Tibial nerve (tissue), 4 donors: ENCODE measurements at regions not wholly inside any gene's neighbourhood (a gene's known extent, or its start where the extent isn't known, plus 50 kb on each side); places are given as distances from the start of the nearest gene placed in this dataset.

Experiments
- DNase-seq, 2 donors: peaks; one replicate each; pipeline ENCODE4 v3.0.0-alpha.2; 2019; ENCODE audit warnings: low spot score in 2 of 2
- H3K27ac ChIP-seq, 4 donors: fragments of 200-600 bp; sonication (generic) in 3 of 4; one replicate each; pipeline ENCODE4 v1.5.1; 2017 to 2019; ENCODE audit warnings: mild to moderate bottlenecking in 1 of 4
- H3K27me3 ChIP-seq, 2 donors: fragments of 200-600 bp; sonication (generic) in 1 of 2; one replicate each; pipeline versions ENCODE4 v1.5.1 to v1.6.0; 2017 to 2019
- H3K36me3 ChIP-seq, 3 donors: fragments of 200-600 bp; sonication (generic); one replicate each; pipeline ENCODE4 v1.5.1; 2018 to 2019
- H3K4me1 ChIP-seq, 4 donors: fragments of 200-600 bp; sonication (generic) in 3 of 4; one replicate each; pipeline ENCODE4 v1.5.1; 2017 to 2019
- H3K4me3 ChIP-seq, 4 donors: fragments of 200-600 bp; sonication (generic) in 3 of 4; one replicate each; pipeline ENCODE4 v1.5.1; 2017 to 2019; ENCODE audit warnings: mild to moderate bottlenecking in 1 of 4, moderate library complexity in 1 of 4
- H3K9me3 ChIP-seq, 4 donors: fragments of 200-600 bp; sonication (generic) in 3 of 4; one replicate each; pipeline ENCODE4 v1.5.1; 2017 to 2019
- CTCF ChIP-seq, 5 experiments: fragments of 200-600 bp in 3 of 5; fragments of 450-650 bp in 2 of 5; sonication (generic) in 3 of 5; IDR thresholded peaks; one replicate each; pipeline ENCODE4 v1.5.1; 2016 to 2019; ENCODE audit warnings: antibody characterized with exemption in 5 of 5, mild to moderate bottlenecking in 3 of 5, moderate library complexity in 2 of 5
- EP300 ChIP-seq, 2 donors: sonication (generic); formaldehyde crosslinking; IDR thresholded peaks; one replicate each; pipeline ENCODE4 v1.6.1; 2017; ENCODE audit warnings: antibody characterized with exemption in 2 of 2, mild to moderate bottlenecking in 1 of 2
- POLR2A ChIP-seq, 2 donors: fragments of 450-650 bp; IDR thresholded peaks; one replicate each; pipeline ENCODE4 v1.6.1; 2017; ENCODE audit warnings: antibody characterized with exemption in 2 of 2, mild to moderate bottlenecking in 2 of 2, moderate library complexity in 2 of 2
- WGBS, 2 donors: methylation state at CpG; one replicate each; pipeline ENCODE4 v1.1.5; 2018; 5-methylcytosine and 5-hydroxymethylcytosine counted together

GRCh38 chr5:165508861-165509260 lies 2003.4 kb downstream of the MAT2B start:
- Histone ChIP-seq H3K36me3 (no peaks in the 10 kb centered on the region), H3K9me3 (peaks cover 0 to 17% (median 2%) of the 10 kb centered on the region in 4 donors), H3K27me3 (no peaks in the 10 kb centered on the region), H3K4me1 (no peaks in the 10 kb centered on the region), H3K4me3 (no peak overlapping the region), H3K27ac (no peak overlapping the region)
- TF ChIP-seq EP300 (IDR thresholded peaks at IDR 0.05) (no peak), CTCF (IDR thresholded peaks at IDR 0.05) (no peak), POLR2A (IDR thresholded peaks at IDR 0.05) (no peak)
- no peak for DNase-seq

GRCh38 chr5:165521816-165522610 lies 2016.6 kb downstream of the MAT2B start:
- no peaks in the 10 kb centered on the region for H3K9me3 ChIP-seq
- H3K36me3 ChIP-seq, result no peaks in the 10 kb centered on the region
- no peak overlapping the region for H3K4me3 ChIP-seq
- TF ChIP-seq POLR2A (IDR thresholded peaks at IDR 0.05), result no peak
- no peak for TF ChIP-seq CTCF (IDR thresholded peaks at IDR 0.05)
- TF ChIP-seq EP300 (IDR thresholded peaks at IDR 0.05), result no peak
- no peak overlapping the region for H3K27ac ChIP-seq
- no peaks in the 10 kb centered on the region for H3K27me3 ChIP-seq
- H3K4me1 ChIP-seq, result no peaks in the 10 kb centered on the region
- 45 to 49% methylated on average over 8 of the region's 8 CpGs for WGBS, 2 donors
- no peak for DNase-seq

- TF ChIP-seq EP300 (IDR thresholded peaks at IDR 0.05), result no peak
- no peak for TF ChIP-seq CTCF (IDR thresholded peaks at IDR 0.05)
- TF ChIP-seq POLR2A (IDR thresholded peaks at IDR 0.05), result no peak
- no peaks in the 10 kb centered on the region for H3K36me3 ChIP-seq
- peaks cover 0 to 15% (median 0%) of the 10 kb centered on the region in 4 donors for H3K9me3 ChIP-seq
- no peaks in the 10 kb centered on the region for H3K4me1 ChIP-seq
- no peaks in the 10 kb centered on the region for H3K27me3 ChIP-seq
- no peak for DNase-seq
- no peak overlapping the region for H3K4me3 ChIP-seq
- no peak overlapping the region for H3K27ac ChIP-seq
- 79 to 81% methylated on average over 5 of the region's 5 CpGs for WGBS, 2 donors
These were observed 2019.9 kb downstream of the MAT2B start for GRCh38 chr5:165525271-165525670.

DNA sequence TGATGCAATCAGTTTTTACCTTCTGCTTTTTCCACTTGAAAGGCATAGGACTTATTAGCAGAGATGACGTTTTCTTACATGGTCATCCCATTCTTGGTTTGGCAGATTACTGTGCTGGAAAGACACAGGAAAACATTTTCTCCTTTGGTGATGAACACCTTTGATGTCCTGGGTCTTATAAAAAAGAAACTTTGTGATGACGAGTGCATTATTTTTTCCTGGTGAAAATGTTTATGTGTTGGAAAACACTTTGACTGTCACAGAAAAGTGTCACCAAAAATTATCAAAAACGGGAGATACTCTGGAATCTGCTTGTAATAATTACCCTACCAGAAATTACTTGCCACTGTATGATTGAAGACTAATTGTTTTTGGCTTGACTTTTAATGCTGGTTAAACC lies 2020.9 kb downstream of the MAT2B start:
- Histone ChIP-seq H3K4me1 (no peaks in the 10 kb centered on the region), H3K27ac (no peak overlapping the region), H3K27me3 (no peaks in the 10 kb centered on the region), H3K4me3 (no peak overlapping the region), H3K9me3 (peaks cover 0 to 15% (median 0%) of the 10 kb centered on the region in 4 donors), H3K36me3 (no peaks in the 10 kb centered on the region)
- 85 to 92% methylated on average over 3 of the region's 3 CpGs for WGBS, 2 donors
- TF ChIP-seq CTCF (IDR thresholded peaks at IDR 0.05), result no peak
- TF ChIP-seq POLR2A (IDR thresholded peaks at IDR 0.05), result no peak
- no peak for TF ChIP-seq EP300 (IDR thresholded peaks at IDR 0.05)
- DNase-seq, result no peak

GRCh38 chr5:165527577-165527976 lies 2022.2 kb downstream of the MAT2B start:
- no peak overlapping the region for H3K27ac ChIP-seq
- H3K4me1 ChIP-seq, result no peaks in the 10 kb centered on the region
- 69 to 74% methylated on average over 4 of the region's 4 CpGs for WGBS, 2 donors
- no peak for DNase-seq
- H3K36me3 ChIP-seq, result no peaks in the 10 kb centered on the region
- no peaks in the 10 kb centered on the region for H3K27me3 ChIP-seq
- TF ChIP-seq CTCF (IDR thresholded peaks at IDR 0.05), result no peak
- no peak for TF ChIP-seq EP300 (IDR thresholded peaks at IDR 0.05)
- TF ChIP-seq POLR2A (IDR thresholded peaks at IDR 0.05), result no peak
- H3K9me3 ChIP-seq, result peaks cover 0 to 15% (median 0%) of the 10 kb centered on the region in 4 donors
- no peak overlapping the region for H3K4me3 ChIP-seq
